Naive thymus-derived CD4-positive, alpha-beta T cell (primary cell): ENCODE measurements at regions not wholly inside any gene's neighbourhood (a gene's known extent, or its start where the extent isn't known, plus 50 kb on each side); places are given as distances from the start of the nearest gene placed in this dataset.

ENCODE experiments used
- ATAC-seq: fragments of 150-1000 bp; cut with Tn5 transposase; 2 replicates; pipeline ENCODE4 v1.10.0; 2021; ENCODE audit warnings: mild to moderate bottlenecking, moderate library complexity
- CTCF ChIA-PET: fragments of 350-600 bp; sonication (Branson Sonifier 250); formaldehyde crosslinking; loops from one replicate; lab custom pipeline; 2021; ENCODE audit warnings: antibody characterized with exemption; lab: Charles Lee
- POLR2A ChIA-PET: fragments of 350-600 bp; sonication (Branson Sonifier 250); formaldehyde crosslinking; loops from one replicate; lab custom pipeline; 2021; ENCODE audit warnings: antibody characterized with exemption, inconsistent platforms; lab: Charles Lee
- DNase-seq, 9 donors: peaks; one replicate each; pipeline versions ENCODE4 v3.0.0 to v3.0.0-alpha.2; 2020 to 2022; ENCODE audit warnings: mixed read lengths in 1 of 9
- H3K27ac ChIP-seq: one replicate; pipeline ENCODE4 v1.7.0; 2013; ENCODE audit warnings: mild to moderate bottlenecking, low read depth, low read length, moderate library complexity
- H3K27me3 ChIP-seq, 2 donors: one replicate each; pipeline ENCODE4 v1.7.0; 2013; ENCODE audit warnings: low read length in 2 of 2, mild to moderate bottlenecking in 2 of 2, moderate library complexity in 2 of 2; ENCODE audit not compliant: control insufficient read depth in 2 of 2, insufficient read depth in 2 of 2
- H3K36me3 ChIP-seq, 3 experiments: 1 replicate in 2 of 3; 2 replicates in 1 of 3; pipeline ENCODE4 v1.7.0; 2013; ENCODE audit warnings: low read length in 3 of 3, mild to moderate bottlenecking in 3 of 3, moderate library complexity in 1 of 3; ENCODE audit not compliant: insufficient read depth in 3 of 3, control insufficient read depth in 2 of 3
- H3K4me1 ChIP-seq, 2 donors: one replicate each; pipeline ENCODE4 v1.7.0; 2013; ENCODE audit warnings: low read length in 2 of 2, mild to moderate bottlenecking in 2 of 2, moderate library complexity in 1 of 2; ENCODE audit not compliant: control insufficient read depth in 2 of 2, insufficient read depth in 2 of 2
- H3K4me3 ChIP-seq: 2 replicates; pipeline ENCODE4 v1.7.0; 2013; ENCODE audit warnings: mild to moderate bottlenecking, low read length
- H3K9me3 ChIP-seq, 3 experiments: 1 replicate in 2 of 3; 2 replicates in 1 of 3; pipeline ENCODE4 v1.7.0; 2013; ENCODE audit warnings: low read length in 3 of 3; ENCODE audit not compliant: control insufficient read depth in 2 of 3
- H3K27ac Mint-ChIP-seq, 9 donors: one replicate each; pipeline ENCODE4 v1.8.0; 2020 to 2022; ENCODE audit warnings: mixed read lengths in 9 of 9, mild to moderate bottlenecking in 8 of 9, moderate library complexity in 5 of 9, inconsistent platforms in 2 of 9
- H3K27me3 Mint-ChIP-seq, 5 donors: one replicate each; pipeline ENCODE4 v1.8.0; 2021 to 2022; ENCODE audit warnings: mixed read lengths in 5 of 5, mild to moderate bottlenecking in 1 of 5
- H3K36me3 Mint-ChIP-seq, 5 donors: one replicate each; pipeline ENCODE4 v1.8.0; 2020 to 2022; ENCODE audit warnings: mixed read lengths in 5 of 5, mild to moderate bottlenecking in 3 of 5, inconsistent platforms in 1 of 5
- H3K4me1 Mint-ChIP-seq, 7 donors: one replicate each; pipeline ENCODE4 v1.8.0; 2020 to 2022; ENCODE audit warnings: mixed read lengths in 7 of 7, mild to moderate bottlenecking in 3 of 7, inconsistent platforms in 1 of 7
- H3K4me3 Mint-ChIP-seq, 10 donors: one replicate each; pipeline ENCODE4 v1.8.0; 2020 to 2022; ENCODE audit warnings: mild to moderate bottlenecking in 10 of 10, mixed read lengths in 10 of 10, moderate library complexity in 6 of 10, inconsistent platforms in 2 of 10
- H3K9me3 Mint-ChIP-seq, 11 donors: one replicate each; pipeline ENCODE4 v1.8.0; 2020 to 2022; ENCODE audit warnings: mixed read lengths in 11 of 11, mild to moderate bottlenecking in 4 of 11, inconsistent platforms in 1 of 11, moderate library complexity in 1 of 11
- intact Hi-C, 2 donors: fragments of 100-400 bp; cut with micrococcal nuclease; formaldehyde crosslinking; loops; one replicate each; pipeline ENCODE4 v1.15.1; 2023

DNA sequence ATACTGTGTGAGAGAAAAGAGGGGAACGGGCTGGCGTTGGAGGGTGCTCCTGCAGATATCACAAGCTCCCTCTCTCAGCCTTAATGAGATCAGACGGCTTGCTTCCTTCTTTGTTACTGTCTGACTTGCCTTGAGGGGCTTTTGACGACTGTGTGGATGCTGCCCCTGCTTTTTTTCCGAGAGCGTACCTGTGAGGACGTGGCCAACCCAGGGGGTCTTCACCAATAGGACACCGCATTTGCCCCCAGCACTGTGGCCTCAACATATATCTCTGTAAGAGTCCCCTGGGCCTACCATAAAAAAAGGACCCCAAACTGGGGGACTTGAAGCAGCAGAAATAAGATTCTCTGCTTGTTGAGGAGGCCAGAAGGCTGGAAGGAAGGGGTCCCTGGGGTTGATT is 143.9 kb downstream of the SHOX start:
- Histone ChIP-seq H3K9me3 (no peaks in the 10 kb centered on the region), H3K27me3 (no peaks in the 10 kb centered on the region), H3K4me1 (no peaks in the 10 kb centered on the region), H3K4me3 (no peak overlapping the region), H3K27ac (no peak overlapping the region), H3K36me3 (no peaks in the 10 kb centered on the region)
- DNase-seq (no peak), ATAC-seq (no peak)
- Mint-ChIP-seq H3K36me3 (no peaks in the 10 kb centered on the region), H3K9me3 (peaks cover 0 to 15% (median 3%) of the 10 kb centered on the region in 11 donors), H3K4me3 (no peak overlapping the region), H3K27me3 (peaks cover 0 to 20% (median 8%) of the 10 kb centered on the region in 5 donors), H3K27ac (no peak overlapping the region), H3K4me1 (no peaks in the 10 kb centered on the region)
- ChIA-PET POLR2A (no interaction called here), CTCF (no interaction called here)
- intact Hi-C loops, result no loop called here

DNA sequence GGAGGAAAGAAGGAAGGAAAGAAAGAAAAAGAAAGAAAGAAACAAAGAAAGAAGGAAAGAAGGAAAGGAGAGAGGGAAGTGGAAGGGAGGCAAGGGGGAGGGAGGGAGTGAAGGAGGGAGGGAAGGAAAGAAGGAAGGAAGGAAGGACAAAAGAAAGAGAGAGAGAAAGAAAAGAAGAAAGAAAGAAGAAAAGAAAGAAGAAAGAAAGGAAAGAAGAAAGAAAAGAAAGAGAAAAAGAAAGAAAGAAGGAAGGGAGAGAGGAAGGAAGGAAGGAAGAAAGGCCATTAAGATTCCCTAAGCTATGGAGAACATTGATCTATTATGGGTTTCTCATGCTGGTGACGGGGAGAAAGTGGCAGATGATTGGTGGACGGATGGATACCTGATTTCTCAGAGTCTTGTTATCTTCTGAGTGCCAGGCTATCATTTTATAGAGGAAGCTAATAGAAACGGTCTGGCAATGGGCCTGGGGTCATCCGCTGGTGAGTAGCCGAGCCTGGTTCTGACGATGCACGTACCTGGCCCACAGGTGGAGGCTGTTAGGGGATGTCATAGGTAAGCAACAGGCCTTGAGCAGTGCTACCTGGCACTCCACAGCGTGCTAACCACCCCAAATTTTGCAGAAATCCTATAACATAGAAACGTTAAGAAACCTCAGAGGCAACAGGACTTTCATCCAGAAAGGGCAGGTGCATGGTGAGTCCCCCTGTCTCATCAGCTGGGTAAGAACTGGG is 142.9 kb downstream of the SHOX start:
- H3K9me3 Mint-ChIP-seq, result peaks cover 0 to 12% (median 2%) of the 10 kb centered on the region in 11 donors
- ATAC-seq (no peak), DNase-seq (no peak)
- no peaks in the 10 kb centered on the region for H3K4me1 Mint-ChIP-seq
- Histone ChIP-seq H3K27me3 (no peaks in the 10 kb centered on the region), H3K36me3 (no peaks in the 10 kb centered on the region), H3K9me3 (no peaks in the 10 kb centered on the region), H3K4me1 (no peaks in the 10 kb centered on the region), H3K4me3 (no peak overlapping the region), H3K27ac (no peak overlapping the region)
- H3K27me3 Mint-ChIP-seq, result peaks cover 0 to 20% (median 8%) of the 10 kb centered on the region in 5 donors
- H3K4me3 Mint-ChIP-seq, result no peak overlapping the region
- intact Hi-C loops, result no loop called here
- H3K27ac Mint-ChIP-seq, result no peak overlapping the region
- ChIA-PET CTCF (no interaction called here), POLR2A (no interaction called here)
- H3K36me3 Mint-ChIP-seq, result no peaks in the 10 kb centered on the region

DNA sequence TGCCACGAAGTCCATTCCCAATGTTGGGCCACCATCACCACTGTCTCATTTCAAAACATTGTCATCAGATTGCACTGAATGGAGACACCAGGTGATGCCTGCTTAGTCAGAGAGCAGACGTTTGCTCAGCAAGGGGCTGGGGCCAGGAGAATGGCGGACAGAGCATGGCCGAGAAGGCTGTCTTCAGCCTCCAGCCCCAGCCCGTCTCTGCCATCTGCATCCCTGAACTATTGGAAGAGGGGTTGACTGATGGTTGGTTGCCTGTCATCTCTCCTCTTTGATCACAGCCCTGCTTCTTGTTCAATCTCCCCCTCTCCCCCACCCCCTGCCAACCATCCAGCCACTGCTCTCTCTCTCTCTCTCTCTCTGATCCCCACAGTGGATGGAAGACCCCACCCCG is 140.9 kb downstream of the SHOX start:
- POLR2A ChIA-PET, result no interaction called here
- H3K36me3 Mint-ChIP-seq, result no peaks in the 10 kb centered on the region
- no peak overlapping the region for H3K27ac ChIP-seq
- no peak overlapping the region for H3K4me3 ChIP-seq
- H3K4me3 Mint-ChIP-seq, result no peak overlapping the region
- H3K9me3 Mint-ChIP-seq, result peaks cover 0 to 15% (median 3%) of the 10 kb centered on the region in 11 donors
- CTCF ChIA-PET, result no interaction called here
- no peaks in the 10 kb centered on the region for H3K4me1 Mint-ChIP-seq
- intact Hi-C loops, result no loop called here
- H3K27me3 Mint-ChIP-seq, result peaks cover 0 to 20% (median 8%) of the 10 kb centered on the region in 5 donors
- no peak for DNase-seq
- H3K27me3 ChIP-seq, result no peaks in the 10 kb centered on the region
- no peaks in the 10 kb centered on the region for H3K4me1 ChIP-seq
- H3K36me3 ChIP-seq, result no peaks in the 10 kb centered on the region
- no peak overlapping the region for H3K27ac Mint-ChIP-seq
- peaks cover 0 to 3% (median 0%) of the 10 kb centered on the region in 3 experiments for H3K9me3 ChIP-seq
- no peak for ATAC-seq

DNA sequence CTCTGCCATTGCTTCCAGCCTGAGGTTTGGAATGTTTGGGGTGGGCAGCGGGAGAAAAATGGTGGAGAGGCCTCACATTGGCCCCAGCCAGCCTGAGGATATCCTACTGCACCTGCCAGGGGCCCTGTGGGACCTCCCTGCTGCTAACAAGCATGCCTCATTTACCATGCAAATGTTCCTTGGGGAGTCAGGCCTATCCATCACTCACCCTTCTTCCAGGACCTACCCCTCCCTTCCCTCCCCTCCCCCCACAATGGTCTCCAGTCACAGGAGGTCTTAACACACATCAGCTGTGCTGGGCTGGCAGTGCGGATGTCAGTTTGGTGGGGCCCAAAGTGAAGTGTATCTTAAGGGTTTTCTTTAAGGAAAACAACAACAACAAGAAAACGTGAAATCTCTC is 139.2 kb downstream of the SHOX start:
- intact Hi-C loops, result no loop called here
- Histone ChIP-seq H3K27ac (no peak overlapping the region), H3K4me3 (no peak overlapping the region), H3K4me1 (no peaks in the 10 kb centered on the region), H3K27me3 (no peaks in the 10 kb centered on the region), H3K9me3 (peaks cover 0 to 3% (median 0%) of the 10 kb centered on the region in 3 experiments), H3K36me3 (no peaks in the 10 kb centered on the region)
- DNase-seq, result no peak
- Mint-ChIP-seq H3K9me3 (peaks cover 0 to 15% (median 2%) of the 10 kb centered on the region in 11 donors), H3K36me3 (no peaks in the 10 kb centered on the region), H3K27ac (no peak overlapping the region), H3K27me3 (peaks cover 0 to 16% (median 8%) of the 10 kb centered on the region in 5 donors), H3K4me3 (no peak overlapping the region), H3K4me1 (no peaks in the 10 kb centered on the region)
- ChIA-PET POLR2A (no interaction called here), CTCF (no interaction called here)
- ATAC-seq, result no peak

DNA sequence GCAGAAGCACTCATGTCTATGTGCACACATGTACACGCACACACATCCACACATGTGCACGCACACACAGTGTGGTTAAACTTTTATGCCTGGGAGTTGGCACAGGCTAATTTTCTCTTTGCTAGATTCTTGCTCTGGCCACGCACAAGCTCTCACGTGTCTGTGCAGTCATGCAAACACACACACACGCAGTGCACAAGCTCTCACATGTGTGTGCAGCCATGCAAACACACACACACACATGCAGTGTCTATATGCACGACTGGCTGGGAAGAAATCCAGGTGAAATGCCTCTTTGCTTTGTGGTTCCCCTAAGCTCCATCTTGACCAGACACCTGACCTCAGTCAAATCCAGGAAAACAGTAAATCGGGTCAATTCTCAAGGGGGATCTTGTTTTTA is 138.0 kb downstream of the SHOX start:
- Mint-ChIP-seq H3K4me1 (no peaks in the 10 kb centered on the region), H3K36me3 (no peaks in the 10 kb centered on the region), H3K9me3 (peaks cover 0 to 15% (median 2%) of the 10 kb centered on the region in 11 donors), H3K27ac (no peak overlapping the region), H3K27me3 (peaks cover 0 to 16% (median 8%) of the 10 kb centered on the region in 5 donors), H3K4me3 (no peak overlapping the region)
- Histone ChIP-seq H3K9me3 (peaks cover 0 to 3% (median 0%) of the 10 kb centered on the region in 3 experiments), H3K4me3 (no peak overlapping the region), H3K27ac (no peak overlapping the region), H3K4me1 (no peaks in the 10 kb centered on the region), H3K27me3 (no peaks in the 10 kb centered on the region), H3K36me3 (no peaks in the 10 kb centered on the region)
- ATAC-seq (no peak), DNase-seq (no peak)
- intact Hi-C loops, result no loop called here
- ChIA-PET POLR2A (no interaction called here), CTCF (no interaction called here)

DNA sequence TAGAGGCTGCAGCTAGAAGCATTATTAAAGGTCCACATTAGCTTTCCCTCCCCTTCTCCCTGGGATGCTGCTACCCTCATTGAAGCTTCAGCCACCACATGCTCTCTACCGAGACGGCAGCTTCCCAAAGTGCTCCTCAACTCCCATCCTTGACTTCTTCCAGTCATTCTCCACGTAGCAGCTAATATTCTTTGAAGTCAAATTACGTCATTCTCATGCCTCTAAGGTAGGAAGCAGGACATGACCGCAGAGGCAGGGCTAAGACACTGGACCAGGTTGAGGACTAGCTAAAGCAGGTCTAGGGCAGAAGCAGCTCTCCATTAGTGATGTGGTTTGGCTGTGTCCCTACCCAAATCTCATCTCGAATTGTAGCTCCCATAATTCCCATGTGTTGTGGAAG is 128.3 kb downstream of the SHOX start:
- H3K4me1 Mint-ChIP-seq, result no peaks in the 10 kb centered on the region
- ChIA-PET CTCF (no interaction called here), POLR2A (no interaction called here)
- Histone ChIP-seq H3K9me3 (no peaks in the 10 kb centered on the region), H3K4me1 (no peaks in the 10 kb centered on the region), H3K27me3 (no peaks in the 10 kb centered on the region), H3K4me3 (no peak overlapping the region), H3K36me3 (no peaks in the 10 kb centered on the region), H3K27ac (no peak overlapping the region)
- ATAC-seq (no peak), DNase-seq (no peak)
- H3K9me3 Mint-ChIP-seq, result peaks cover 0 to 20% (median 5%) of the 10 kb centered on the region in 11 donors
- H3K4me3 Mint-ChIP-seq, result no peak overlapping the region
- no peak overlapping the region for H3K27ac Mint-ChIP-seq
- H3K27me3 Mint-ChIP-seq, result peaks cover 0 to 42% (median 21%) of the 10 kb centered on the region in 5 donors
- no peaks in the 10 kb centered on the region for H3K36me3 Mint-ChIP-seq
- intact Hi-C loops, result no loop called here

DNA sequence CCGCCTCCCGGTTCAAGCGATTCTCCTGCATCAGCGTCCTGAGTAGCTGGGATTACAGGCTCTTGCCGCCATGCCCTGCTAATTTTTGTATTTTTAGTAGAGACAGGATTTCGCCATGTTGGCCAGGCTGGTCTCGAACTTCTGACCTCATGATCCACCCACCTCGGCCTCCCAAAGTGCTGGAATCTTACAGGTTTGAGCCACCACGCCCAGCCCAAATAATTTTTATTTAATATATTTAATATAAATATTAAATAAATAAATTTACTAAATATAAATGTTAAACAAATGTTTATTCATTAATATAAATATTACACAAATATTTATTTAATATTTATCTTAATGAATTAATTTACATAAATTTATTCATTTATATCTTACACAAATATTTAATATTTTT is 120.2 kb downstream of the SHOX start:
- no peak overlapping the region for H3K4me3 Mint-ChIP-seq
- peaks cover 0 to 12% (median 4%) of the 10 kb centered on the region in 5 donors for H3K27me3 Mint-ChIP-seq
- CTCF ChIA-PET, result no interaction called here
- Histone ChIP-seq H3K36me3 (no peaks in the 10 kb centered on the region), H3K4me3 (no peak overlapping the region), H3K9me3 (no peaks in the 10 kb centered on the region), H3K27ac (no peak overlapping the region), H3K4me1 (no peaks in the 10 kb centered on the region), H3K27me3 (no peaks in the 10 kb centered on the region)
- peaks cover 0 to 2% (median 0%) of the 10 kb centered on the region in 5 donors for H3K36me3 Mint-ChIP-seq
- no peak for DNase-seq
- ATAC-seq, result no peak
- intact Hi-C loops, result no loop called here
- peaks cover 0 to 7% (median 3%) of the 10 kb centered on the region in 11 donors for H3K9me3 Mint-ChIP-seq
- peaks cover 0 to 2% (median 0%) of the 10 kb centered on the region in 7 donors for H3K4me1 Mint-ChIP-seq
- POLR2A ChIA-PET, result no interaction called here
- no peak overlapping the region for H3K27ac Mint-ChIP-seq
